ENCODE measurements at regions not wholly inside any gene's neighbourhood (a gene's known extent, or its start where the extent isn't known, plus 50 kb on each side); places are given as distances from the start of the nearest gene placed in this dataset.

DNA sequence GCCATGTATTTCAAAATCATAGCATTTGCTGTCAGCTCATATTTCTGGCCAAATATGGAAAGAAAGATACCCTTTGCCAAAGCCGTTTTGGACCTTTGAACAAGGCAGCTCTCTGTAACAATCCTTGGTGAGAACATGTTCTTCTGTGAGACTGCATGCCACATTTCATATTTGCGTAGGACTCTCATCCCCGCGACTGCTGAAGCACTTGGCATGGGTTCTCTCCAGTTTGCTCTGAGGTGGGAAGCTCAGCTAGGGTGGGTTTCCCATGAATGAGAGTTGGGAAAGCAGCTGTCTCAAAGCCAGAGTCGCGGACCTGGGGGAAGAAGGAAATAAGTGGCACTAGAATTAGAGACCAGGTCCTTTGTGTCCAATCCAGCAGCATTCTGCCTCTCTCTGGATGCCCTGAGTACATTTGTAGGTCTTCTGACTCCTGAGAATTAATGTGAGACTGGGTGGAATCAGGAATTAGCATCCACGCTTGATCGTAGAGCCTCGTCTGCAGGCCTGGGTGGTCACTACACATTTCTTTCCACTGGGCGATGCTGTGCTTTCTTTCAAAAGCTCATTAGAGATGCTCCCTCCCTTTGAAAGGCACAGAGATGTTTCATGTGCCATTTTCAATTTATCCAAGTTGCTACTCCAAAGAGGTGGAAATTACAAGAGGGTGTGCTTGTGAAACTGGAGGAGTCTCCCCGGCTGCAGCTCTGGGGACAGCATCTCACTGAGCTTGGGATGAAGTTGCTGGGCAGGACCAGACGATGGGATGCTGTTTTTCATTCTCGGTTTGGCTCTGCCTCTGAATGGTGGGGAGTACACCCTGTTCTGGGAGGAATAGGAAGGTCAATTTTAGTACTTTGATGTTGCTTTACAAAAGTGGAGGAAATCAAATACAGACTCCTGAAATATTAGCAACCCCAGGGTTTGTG, 197.2 kb downstream of the GADD45G start:
- no peak for TF ChIP-seq POLR2A (IDR thresholded peaks at IDR 0.05)
- TF ChIP-seq, protein P1, sequence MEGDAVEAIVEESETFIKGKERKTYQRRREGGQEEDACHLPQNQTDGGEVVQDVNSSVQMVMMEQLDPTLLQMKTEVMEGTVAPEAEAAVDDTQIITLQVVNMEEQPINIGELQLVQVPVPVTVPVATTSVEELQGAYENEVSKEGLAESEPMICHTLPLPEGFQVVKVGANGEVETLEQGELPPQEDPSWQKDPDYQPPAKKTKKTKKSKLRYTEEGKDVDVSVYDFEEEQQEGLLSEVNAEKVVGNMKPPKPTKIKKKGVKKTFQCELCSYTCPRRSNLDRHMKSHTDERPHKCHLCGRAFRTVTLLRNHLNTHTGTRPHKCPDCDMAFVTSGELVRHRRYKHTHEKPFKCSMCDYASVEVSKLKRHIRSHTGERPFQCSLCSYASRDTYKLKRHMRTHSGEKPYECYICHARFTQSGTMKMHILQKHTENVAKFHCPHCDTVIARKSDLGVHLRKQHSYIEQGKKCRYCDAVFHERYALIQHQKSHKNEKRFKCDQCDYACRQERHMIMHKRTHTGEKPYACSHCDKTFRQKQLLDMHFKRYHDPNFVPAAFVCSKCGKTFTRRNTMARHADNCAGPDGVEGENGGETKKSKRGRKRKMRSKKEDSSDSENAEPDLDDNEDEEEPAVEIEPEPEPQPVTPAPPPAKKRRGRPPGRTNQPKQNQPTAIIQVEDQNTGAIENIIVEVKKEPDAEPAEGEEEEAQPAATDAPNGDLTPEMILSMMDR (IDR thresholded peaks at IDR 0.05), result no peak
